T-helper 9 cell (primary cell): ENCODE measurements at regions not wholly inside any gene's neighbourhood (a gene's known extent, or its start where the extent isn't known, plus 50 kb on each side); places are given as distances from the start of the nearest gene placed in this dataset.
"Not testable (repeated sequence)": the region's sequence is repeated elsewhere in the genome, so short reads cannot be mapped to it uniquely, and the experiment has no call there.

ENCODE experiments used
- DNase-seq: peaks from one replicate; pipeline ENCODE4 v3.0.0-alpha.2; 2020

DNA sequence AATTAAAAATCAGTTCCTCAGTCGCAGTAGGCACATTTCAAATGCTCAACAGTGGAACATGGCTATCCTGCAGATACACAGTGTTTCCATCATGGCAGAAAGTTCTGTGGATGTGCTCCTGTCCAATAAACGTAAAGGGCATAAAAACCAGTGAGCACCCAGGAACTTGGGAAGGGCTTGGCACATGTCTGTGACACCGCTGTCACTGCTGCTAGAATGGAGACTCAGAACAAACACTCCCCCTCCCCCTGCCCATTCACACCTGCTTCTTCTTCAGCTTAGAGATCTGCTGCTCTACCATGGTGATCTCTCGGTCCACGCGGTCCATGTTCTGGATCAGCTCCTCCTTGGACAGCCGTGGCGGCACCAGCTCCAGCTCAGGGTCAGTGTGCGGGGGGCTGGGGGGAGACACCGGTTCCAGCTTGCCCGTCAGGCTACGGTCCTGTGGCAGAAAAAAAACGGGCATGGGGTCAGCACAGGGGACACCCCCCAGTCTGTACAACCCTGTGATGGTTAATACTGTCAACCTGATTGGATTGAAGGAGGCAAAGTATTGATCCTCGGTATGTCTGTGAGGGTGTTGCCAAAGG is 94.6 kb downstream of the NCOR2 start:
- DNase-seq = no peak

DNA sequence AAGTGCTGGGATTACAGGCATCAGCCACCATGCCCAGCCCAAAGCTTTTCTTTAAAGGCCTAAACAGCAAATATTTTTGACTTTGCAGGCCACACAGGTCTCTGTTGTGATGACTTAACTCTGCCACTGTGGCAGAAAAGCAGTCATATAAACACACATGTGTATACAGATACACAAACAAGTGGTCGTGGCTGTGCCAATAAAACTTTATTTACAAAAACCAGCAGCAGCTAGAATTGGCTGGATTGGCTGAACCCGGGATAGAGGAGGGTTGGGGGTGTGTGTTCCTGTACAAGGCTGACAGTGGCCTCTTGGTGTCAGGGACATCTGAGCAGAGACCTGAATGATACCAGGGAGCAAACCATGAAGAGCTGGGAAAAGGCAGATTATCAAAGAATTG is 95.6 kb downstream of the NCOR2 start:
- no peak for DNase-seq

DNA sequence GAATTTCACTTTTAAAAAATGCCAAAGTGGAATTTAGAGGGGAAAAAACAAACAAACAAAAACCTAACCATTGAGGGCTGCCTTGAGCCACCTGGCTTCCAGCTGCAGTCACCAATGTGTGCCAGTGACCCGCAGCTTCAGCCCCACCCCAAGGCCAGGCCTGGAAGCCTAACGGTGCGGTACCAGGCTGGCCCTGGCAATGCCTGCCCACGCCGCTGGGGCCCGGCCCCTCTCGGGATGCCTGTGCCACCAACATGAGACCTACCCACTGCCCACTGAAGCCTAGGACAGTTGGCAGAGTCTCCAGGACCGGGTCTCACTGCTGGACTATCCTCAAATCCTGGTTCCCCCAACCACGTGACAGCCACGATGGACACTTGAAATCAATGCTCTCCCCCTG is 96.6 kb downstream of the NCOR2 start:
- DNase-seq = no peak

DNA sequence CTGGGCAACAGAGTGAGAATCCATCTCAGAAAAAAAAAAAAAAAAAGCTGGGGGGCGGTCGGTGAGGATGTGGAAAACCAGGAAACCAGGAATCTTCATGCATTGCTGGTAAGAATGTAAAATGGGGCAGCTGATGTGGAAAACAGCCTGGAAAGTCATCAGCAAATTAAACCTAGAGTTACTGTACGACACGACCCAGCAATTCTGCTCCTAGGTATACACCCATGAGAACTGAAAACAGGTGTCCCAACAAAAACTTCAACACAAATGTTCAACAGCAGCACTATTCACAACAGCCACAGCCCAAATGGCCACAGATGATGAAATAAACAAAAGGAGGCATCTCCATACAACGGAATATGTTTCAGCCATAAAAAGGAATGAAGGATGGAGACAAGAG is 97.3 kb downstream of the NCOR2 start:
- DNase-seq = no peak

DNA sequence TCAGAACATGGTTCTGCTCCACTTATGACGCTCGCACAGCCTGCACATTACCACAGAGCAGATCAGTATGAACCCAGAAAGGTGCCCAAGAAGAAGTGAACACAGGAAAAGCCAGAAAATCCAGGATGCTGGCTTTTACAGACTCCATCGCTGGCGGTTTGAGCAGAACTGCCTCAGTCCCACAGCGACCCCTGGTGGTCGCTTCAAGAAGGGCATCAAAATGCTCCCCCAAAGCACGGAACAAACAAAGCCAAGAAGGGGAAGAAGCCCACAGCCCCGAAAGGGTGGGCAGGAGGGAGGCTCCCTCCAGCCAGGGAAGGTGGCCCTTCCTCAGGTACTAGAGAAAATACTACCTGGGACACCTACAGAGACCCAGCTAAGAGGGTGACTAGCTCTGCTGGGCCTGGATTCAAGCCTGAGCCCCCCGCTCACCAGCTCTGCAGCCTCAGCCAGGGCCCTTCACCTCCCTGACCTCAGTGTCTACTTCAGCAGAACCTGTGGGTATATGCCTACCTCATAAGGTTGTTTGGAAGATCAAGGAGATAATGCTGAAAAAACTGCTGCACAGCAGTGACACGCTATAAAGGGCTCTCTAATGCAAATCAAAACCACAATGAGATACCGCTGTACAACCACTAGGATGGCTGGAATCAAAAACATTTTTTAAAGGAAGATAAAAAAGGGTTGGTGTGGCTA is 98.1 kb downstream of the NCOR2 start:
- peak; percentile 33 for DNase-seq

DNA sequence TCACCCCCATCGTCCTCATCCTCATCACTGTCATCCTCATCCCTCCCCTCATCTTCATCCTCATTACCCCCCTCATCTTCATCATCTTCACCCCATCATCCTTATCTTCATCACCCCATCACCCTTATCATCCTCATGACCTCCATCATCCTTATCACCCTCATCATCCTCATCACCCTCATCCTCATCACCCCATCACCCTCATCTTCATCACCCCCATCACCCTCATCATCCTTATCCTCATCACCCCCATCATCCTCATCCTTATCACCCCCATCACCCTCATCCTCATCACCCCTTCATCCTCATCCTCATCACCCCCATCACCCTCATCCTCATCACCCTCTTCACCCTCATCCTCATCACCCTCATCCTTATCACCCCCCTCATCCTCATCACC is 99.9 kb downstream of the NCOR2 start:
- DNase-seq = not testable (repeated sequence)

DNA sequence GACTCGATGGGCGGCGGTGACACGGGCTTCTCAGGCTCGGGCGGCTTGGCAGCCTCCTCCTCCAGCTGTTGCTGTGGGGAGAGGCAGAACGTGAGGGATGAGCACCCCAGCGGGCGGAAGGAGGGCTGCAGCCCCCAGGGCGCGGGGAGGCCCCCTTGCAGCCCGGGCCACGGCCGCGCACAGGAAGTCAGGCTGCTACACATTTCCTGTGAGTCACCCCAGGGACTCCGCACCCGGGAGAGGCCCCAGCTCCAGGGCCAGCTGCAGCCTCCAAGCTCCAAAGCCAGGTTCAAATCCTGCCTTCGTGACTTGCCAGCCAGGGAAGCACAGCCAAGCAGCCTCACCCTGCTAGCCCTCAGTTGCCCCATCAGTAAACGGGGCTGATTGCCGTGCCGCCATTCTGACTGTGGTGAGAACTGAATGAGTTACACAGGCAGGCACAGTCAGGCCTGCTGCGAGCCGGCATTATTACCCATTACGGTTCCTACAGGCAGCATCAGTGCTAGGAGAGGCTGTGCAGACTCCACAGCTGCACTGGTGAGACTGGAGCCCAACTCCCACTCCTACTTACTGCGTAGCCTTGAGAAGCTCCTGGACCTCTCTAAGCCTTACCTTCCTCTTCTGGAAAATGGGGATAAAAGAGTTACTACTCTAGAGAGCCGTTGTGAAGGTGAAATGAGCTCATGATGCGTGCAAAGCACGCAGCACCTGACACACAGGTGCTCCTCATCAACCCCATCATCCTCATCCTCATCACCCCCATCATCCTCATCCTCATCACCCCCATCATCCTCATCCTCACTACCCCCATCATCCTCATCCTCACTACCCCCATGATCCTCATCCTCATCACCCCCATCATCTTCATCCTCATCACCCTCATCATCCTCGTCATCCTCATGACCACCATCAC is 100.9 kb downstream of the NCOR2 start:
- peak; percentile 84 for DNase-seq

DNA sequence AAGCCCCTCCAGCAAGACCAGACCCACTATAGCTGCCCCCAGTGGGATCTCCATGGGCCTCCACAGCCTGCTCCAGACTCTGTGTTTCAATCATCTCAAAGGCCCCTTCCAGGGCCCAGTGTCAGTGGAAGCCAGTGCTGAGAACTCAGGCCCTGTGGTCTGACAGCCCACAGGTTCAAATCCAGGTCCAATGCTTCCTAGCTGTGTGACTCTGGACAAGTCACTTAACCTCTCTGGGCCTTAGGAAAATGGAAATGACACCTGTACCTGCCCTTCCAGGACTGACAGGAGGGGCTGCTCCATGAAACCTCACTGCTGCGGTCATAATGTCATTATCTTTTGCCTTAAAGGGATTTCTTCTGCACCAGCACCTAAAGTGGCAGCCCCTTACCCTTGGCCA is 101.9 kb downstream of the NCOR2 start:
- no peak for DNase-seq

DNA sequence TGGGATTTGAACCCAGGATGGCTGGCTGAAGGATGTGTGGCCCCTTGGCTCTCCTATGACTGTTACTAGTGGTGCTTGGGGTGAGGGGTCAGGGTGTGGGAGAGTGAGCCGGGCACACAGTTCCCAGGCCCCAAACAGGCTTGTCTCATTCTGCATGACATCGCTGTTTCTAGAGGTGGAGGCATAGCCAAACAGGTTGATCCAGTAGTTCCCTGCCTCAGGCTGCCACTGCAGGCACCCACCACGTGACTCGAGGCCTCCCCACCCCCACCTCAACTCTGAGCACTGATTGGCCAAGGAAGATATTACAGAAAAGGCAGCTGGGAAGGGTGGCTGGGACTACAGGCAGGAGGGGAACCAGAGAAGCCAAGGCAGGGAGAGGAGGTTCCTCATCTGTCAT is 102.6 kb downstream of the NCOR2 start:
- DNase-seq = no peak

DNA sequence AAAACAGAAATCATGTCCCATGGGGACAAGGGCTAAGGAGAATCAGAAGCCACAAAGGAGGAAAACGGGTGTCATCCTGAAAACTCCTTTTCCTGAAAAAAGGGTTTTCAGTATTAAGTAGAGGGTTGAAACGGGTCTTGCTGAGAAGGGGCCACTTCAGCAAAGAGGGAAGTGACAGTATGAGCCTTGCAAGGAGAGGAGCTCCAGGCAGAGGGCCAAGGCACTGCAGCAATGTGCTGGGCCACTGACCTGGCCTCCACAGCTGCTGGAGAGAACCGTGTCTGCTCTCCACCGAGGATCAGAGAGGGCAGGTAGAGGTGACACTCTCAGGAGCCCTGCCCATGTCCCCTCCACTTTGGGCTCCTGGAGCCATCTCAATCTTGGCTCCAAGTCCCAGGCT is 103.3 kb downstream of the NCOR2 start:
- DNase-seq = no peak

DNA sequence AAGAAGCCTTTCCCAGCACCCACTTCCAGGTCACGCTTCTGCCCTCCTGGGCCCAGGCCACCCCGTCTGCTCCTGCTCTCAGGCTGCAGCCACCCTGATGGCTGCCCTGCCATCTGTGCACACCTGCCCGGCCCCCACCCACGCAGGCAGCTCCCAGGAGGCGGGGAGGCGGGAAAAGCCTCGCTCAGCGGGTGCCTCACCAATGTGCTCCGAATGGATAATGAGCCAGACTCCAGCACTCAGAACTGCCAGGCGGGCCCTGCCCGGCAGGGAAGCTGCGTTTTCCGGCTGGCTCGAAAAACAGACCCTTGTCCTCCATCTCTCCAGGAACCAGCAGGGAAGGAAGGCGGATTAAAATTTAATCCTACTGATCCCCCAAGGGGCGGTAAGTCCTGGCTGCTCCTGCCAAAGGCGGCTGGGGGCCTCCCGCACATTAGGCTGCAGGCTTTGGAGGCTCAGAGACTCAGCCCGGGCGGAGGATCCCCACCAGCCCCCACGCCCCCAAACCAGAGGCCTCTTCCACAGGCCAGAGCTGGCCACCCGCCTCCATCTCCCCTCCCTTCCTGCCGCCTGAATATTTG is 104.0 kb downstream of the NCOR2 start:
- no peak for DNase-seq

DNA sequence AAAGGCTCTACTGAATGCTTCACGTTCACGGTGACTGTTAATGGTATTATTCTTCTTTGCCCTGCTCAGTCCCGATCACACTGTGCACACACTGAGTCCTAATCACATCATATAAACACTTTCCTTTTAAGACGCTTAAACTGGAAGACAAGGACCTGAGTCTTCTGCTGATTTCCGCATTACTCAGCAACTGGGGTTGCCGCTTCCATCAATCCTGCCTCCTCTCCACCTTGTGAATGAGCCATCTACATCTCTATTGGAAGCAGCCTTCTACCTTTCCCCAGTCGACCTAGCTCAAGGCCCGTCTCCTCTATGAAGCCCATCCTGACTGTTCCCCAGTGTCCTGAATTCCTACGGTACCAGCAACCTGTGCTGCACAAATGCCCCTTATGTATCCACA is 104.7 kb downstream of the NCOR2 start:
- DNase-seq = no peak

DNA sequence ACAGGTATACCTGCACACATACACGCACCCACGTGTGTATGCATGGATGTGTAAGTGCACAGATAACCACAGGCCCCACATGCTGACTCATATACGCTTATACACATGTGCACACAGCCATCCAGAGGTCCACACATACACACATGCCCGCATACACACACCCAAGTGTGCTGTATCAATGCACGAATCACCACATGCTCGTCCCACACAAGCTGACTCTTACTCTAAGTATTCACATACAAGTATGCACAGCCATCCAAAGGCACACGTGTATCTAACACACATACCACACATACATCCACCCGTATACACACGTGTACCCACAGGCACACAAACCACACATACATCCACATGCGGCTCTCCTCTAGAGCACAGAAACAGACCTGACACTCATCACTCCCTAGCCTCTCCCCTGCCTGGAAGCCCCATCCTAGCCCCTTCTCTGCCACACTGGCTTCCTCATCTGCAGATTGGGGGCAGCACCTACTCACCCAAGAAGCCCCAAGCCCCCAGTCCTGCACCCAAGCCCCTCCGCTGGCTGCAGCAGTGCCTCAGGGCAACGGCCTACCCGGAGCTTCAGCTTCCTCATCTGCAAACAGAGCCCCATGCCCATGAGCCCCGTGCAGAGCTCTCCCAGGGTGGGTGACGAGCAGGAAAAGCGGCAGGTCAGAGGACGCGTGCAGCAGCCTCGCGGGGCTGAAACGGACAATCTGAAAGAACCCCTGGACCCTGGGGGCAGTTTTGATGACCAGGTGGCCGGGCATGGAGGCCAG is 105.4 kb downstream of the NCOR2 start:
- DNase-seq = no peak

DNA sequence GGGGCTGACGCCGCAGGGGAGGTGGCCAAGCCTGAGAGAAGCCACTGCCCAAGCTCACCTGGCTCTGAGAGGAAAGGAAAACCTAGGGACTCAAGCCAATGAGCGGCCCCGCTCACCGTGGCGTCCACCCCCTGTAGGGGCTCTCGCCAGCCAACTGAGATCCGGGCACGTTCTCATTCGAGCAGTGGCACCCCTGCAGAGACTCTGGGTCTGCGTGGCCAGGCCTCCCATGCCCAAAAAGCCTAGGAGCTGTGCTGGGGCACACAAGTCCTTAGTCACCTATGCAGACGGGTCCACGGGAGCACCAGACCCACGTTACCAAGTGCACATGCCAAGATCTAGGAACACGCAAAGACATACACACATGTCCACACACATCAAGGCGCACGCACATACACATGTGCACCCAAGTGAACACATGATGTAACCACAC is 106.2 kb downstream of the NCOR2 start:
- no peak for DNase-seq

DNA sequence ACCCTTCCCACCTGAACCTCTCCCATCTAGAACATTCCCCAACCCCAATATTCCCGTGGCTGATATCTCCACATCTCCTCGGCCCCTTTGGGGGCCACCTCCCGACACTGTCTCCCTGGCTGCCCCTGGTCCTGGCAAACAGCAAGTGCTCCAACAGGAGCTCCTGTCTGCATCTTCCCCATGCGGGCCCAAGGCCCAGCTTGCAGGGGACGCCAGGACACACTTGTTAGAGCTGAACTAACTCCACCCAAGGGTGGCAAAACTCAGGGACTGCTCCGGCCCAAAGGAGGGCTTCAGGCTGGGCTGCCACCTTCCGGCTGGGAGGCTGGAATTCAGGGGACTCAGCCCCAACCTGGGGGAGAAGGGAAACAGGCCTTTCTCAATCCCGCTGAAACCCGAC is 106.6 kb downstream of the NCOR2 start:
- DNase-seq = no peak

DNA sequence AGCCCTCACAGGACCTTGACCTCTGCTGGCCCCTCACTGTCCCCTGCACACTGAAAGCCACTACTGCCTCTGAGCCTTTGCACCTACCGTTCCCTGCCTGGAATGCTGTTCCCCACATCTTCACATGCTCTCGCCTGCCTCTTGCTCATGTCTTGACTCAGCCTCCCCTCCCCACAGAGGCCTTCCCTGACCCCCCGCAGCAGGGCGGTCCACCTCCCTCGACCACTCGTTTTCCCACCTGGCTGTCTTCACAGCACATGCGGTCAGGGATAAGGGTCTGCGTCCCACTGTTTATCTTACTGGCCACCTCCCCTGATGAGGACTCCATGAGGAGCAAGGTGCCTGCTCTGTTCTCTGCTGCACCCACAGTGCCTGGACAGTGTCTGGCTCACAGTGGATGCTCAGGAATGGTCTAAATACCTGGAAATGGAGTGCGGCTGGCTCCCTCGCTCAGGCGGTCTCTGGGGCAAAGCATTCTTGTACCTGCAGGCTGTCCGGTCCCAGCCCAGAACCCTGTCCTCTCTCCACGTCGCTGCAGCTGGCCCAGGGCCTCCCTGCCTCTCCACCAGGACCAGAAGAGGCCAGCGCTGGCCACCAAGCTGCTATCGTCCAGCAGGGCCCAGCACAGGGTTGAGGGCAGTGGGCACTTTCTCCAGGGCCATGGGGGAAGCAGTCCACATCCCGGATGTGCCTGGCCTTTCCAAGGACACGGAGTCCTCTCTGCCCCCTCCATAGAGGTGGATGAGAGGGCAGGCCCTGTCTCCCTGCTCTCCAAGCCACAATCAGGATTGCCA is 107.4 kb downstream of the NCOR2 start:
- DNase-seq = no peak

DNA sequence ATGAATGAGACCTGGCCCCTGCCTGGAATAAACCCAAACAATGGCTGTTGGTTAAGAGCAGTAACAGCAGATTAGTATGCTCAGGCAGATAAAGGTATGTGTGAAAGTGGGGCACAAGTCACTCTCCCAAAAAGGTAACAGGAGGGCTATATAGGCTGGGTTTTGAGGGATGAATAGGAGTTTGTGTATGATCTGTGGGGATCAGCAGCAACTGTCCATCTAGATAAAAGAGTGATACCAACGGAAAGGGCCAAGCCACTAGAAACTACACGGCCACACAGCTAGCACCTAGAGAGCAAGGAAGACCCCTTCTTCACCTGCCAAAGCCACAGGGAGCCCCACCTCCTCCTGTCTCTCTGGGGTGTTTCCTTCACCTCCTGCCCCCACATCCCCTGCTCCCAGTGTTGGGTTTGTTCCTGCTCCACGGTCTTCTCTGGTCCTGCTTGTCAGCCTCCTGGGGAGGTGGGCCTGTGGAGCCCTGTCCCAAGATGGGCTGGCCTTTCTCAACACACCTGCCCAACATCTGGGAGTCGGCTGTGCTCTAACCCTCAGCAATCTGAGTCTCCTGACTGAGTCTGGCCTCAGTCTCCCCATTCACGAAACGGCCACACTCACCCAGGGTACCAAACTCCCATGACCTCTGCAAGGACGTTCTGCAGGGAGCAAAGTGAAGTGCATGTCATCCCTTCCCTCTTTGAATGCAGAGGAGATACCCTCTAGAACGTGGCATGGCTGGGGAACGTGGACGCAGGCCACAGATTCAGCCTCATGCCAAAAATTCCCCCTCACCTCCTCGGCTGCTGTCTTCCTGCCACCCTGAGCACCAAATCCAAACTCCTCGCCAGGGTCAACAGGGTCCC is 108.2 kb downstream of the NCOR2 start:
- DNase-seq = no peak

DNA sequence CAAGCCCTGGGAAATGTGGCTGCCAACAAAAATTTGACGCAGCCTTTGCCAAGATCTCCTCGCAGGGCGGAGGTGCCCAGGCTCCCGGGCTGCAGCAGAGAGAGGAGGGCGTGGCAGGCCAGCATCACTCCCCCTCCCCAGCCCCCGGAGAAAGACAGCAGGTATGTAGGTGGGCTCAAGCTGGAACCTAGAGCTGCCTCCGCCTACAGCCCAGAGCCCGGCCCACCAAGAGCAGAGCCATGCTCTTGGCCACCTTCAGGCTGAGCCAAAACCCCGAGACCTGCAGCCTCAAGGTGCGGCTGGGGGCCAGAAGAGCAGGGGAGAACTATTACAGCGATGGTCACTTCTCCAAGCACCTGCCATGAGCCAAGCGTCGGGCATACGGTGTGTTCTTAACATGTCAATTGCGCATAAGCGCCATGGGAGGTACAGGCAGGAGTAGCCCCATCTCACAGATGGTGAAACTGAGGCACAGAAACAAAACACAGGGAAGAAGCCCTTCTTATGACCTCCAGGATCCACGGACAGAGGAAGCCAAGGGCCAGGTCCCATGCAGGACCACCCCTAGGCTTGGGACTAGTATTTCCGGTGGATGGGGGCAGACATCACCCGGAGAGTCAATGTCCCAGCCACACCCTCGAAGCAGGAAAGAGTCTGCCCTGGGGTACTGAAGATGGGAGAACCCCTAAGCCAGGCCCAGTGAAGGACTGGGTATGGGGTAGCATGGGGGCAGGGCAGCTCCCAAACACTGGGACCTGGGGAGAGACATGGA is 109.0 kb downstream of the NCOR2 start:
- DNase-seq = no peak

DNA sequence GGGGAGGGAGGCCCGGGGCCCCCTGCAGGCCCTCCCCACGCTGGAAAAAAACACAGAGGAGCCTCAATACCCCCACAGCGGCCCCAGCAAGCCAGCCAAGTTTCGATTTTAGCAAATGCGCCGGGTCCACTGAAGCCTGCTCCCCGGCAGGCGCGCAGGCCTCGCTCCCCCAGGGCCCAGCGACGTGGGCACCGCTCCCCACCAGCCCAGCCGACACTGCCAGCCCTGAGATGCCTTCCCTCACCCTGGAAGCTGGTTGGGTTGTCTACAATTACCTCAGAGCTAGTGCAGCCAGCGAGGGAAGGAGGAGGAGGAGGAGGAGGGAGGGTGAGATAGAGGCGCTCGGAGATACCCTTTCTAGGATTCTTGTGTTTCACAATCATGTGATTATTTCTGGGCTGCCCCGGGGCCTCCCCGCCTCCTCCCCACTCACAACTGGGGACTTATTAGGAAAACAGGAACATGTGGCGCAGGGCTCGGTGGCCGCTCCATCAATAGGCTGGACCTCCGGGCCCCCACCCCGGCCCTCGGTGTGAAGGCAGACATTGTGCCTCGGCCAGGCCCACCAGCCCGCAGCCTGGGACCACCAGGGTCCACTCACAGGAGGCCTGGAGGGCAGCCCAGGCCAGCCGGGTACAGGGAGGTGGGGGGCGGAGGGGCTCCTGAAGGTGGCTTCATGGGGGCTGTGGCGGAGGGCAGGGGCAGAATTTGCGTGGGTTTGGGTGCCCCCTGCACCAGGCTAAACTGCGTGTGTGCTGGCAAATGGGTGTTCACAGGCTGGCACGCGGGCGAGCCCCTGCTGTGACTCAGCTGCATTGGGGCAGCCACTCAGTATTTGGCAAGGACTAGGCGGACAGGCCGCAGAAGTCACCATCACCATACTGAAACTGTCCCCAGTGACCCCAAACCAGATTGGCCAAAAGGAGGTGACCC is 109.9 kb downstream of the NCOR2 start:
- peak; percentile 54 for DNase-seq
